ENCODE measurements at regions not wholly inside any gene's neighbourhood (a gene's known extent, or its start where the extent isn't known, plus 50 kb on each side); places are given as distances from the start of the nearest gene placed in this dataset.

GRCh38 chr10:2963889-2964631, 103.3 kb upstream of the PFKP start:
- DNase-seq (ENCODE audit: low spot score in 2 of 2) = no peak
- no peak overlapping the region for H3K4me3 ChIP-seq
- H3K27ac ChIP-seq = no peak overlapping the region
- no peaks in the 10 kb centered on the region for H3K27me3 ChIP-seq
- no peaks in the 10 kb centered on the region for H3K36me3 ChIP-seq
- WGBS = 26% methylated on average over 3 of the region's 3 CpGs
- H3K4me1 ChIP-seq = no peaks in the 10 kb centered on the region
- TF ChIP-seq CTCF (IDR thresholded peaks at IDR 0.05) (no peak), POLR2A (IDR thresholded peaks at IDR 0.05) (no peak), EP300 (IDR thresholded peaks at IDR 0.05) (no peak), POLR2AphosphoS5 (IDR thresholded peaks at IDR 0.05) (no peak)
- H3K9me3 ChIP-seq = no peaks in the 10 kb centered on the region

GRCh38 chr10:2962194-2962593, 105.2 kb upstream of the PFKP start:
- TF ChIP-seq EP300 (IDR thresholded peaks at IDR 0.05) (no peak), POLR2AphosphoS5 (IDR thresholded peaks at IDR 0.05) (no peak), CTCF (IDR thresholded peaks at IDR 0.05) (no peak), POLR2A (IDR thresholded peaks at IDR 0.05) (no peak)
- Histone ChIP-seq H3K9me3 (no peaks in the 10 kb centered on the region), H3K27ac (no peak overlapping the region), H3K4me1 (no peaks in the 10 kb centered on the region), H3K4me3 (no peak overlapping the region), H3K27me3 (no peaks in the 10 kb centered on the region), H3K36me3 (no peaks in the 10 kb centered on the region)
- 84% methylated on average over 1 of the region's 1 CpG for WGBS
- DNase-seq (ENCODE audit: low spot score in 2 of 2) = no peak

GRCh38 chr10:2958659-2959058, 108.7 kb upstream of the PFKP start:
- WGBS = 81% methylated on average over 6 of the region's 6 CpGs
- TF ChIP-seq EP300 (IDR thresholded peaks at IDR 0.05) (no peak), POLR2A (IDR thresholded peaks at IDR 0.05) (no peak)
- no peak overlapping the region for H3K4me3 ChIP-seq
- no peaks in the 10 kb centered on the region for H3K4me1 ChIP-seq
- DNase-seq (ENCODE audit: low spot score in 2 of 2) = no peak
- H3K9me3 ChIP-seq = no peaks in the 10 kb centered on the region
- no peaks in the 10 kb centered on the region for H3K36me3 ChIP-seq
- H3K27ac ChIP-seq = no peak overlapping the region
- no peaks in the 10 kb centered on the region for H3K27me3 ChIP-seq

GRCh38 chr10:2957785-2958184, 109.6 kb upstream of the PFKP start:
- DNase-seq (ENCODE audit: low spot score in 2 of 2) = no peak
- Histone ChIP-seq H3K27me3 (peaks cover under 1% of the 10 kb centered on the region), H3K4me1 (no peaks in the 10 kb centered on the region), H3K9me3 (no peaks in the 10 kb centered on the region), H3K4me3 (no peak overlapping the region), H3K27ac (no peak overlapping the region), H3K36me3 (no peaks in the 10 kb centered on the region)
- 67% methylated on average over 2 of the region's 2 CpGs for WGBS
- TF ChIP-seq POLR2AphosphoS5 (IDR thresholded peaks at IDR 0.05) (no peak), POLR2A (IDR thresholded peaks at IDR 0.05) (no peak), EP300 (IDR thresholded peaks at IDR 0.05) (no peak), CTCF (IDR thresholded peaks at IDR 0.05) (no peak)

GRCh38 chr10:2955064-2955463, 112.3 kb upstream of the PFKP start:
- Histone ChIP-seq H3K4me3 (no peak overlapping the region), H3K27me3 (peaks cover 4% of the 10 kb centered on the region), H3K27ac (no peak overlapping the region), H3K9me3 (no peaks in the 10 kb centered on the region), H3K36me3 (no peaks in the 10 kb centered on the region), H3K4me1 (no peaks in the 10 kb centered on the region)
- DNase-seq (ENCODE audit: low spot score in 2 of 2) = no peak
- no peak for TF ChIP-seq EP300 (IDR thresholded peaks at IDR 0.05)
- TF ChIP-seq CTCF (IDR thresholded peaks at IDR 0.05) = no peak
- TF ChIP-seq POLR2AphosphoS5 (IDR thresholded peaks at IDR 0.05) = no peak
- TF ChIP-seq POLR2A (IDR thresholded peaks at IDR 0.05) = no peak
- 72% methylated on average over 1 of the region's 1 CpG for WGBS

GRCh38 chr10:2953495-2953894, 113.9 kb upstream of the PFKP start:
- no peak for TF ChIP-seq CTCF (IDR thresholded peaks at IDR 0.05)
- TF ChIP-seq POLR2A (IDR thresholded peaks at IDR 0.05) = no peak
- no peak for TF ChIP-seq EP300 (IDR thresholded peaks at IDR 0.05)
- TF ChIP-seq POLR2AphosphoS5 (IDR thresholded peaks at IDR 0.05) = no peak
- H3K27me3 ChIP-seq = peaks cover 4% of the 10 kb centered on the region
- H3K4me1 ChIP-seq = no peaks in the 10 kb centered on the region
- WGBS = 93% methylated on average over 2 of the region's 2 CpGs
- DNase-seq (ENCODE audit: low spot score in 2 of 2) = no peak
- H3K27ac ChIP-seq = no peak overlapping the region
- no peaks in the 10 kb centered on the region for H3K36me3 ChIP-seq
- H3K9me3 ChIP-seq = no peaks in the 10 kb centered on the region
- no peak overlapping the region for H3K4me3 ChIP-seq

All from suprapubic skin (tissue), 4 donors.